CD14-positive monocyte (primary cell): ENCODE measurements at regions not wholly inside any gene's neighbourhood (a gene's known extent, or its start where the extent isn't known, plus 50 kb on each side); places are given as distances from the start of the nearest gene placed in this dataset.

Experiments
- DNase-seq, 3 donors: peaks; one replicate each; pipeline ENCODE4 v3.0.0-alpha.2; 2011 to 2022
- H2AFZ ChIP-seq: 2 replicates; pipeline ENCODE4 v1.6.0; 2012; ENCODE audit warnings: mild to moderate bottlenecking, low read depth, low read length, inconsistent platforms; ENCODE audit not compliant: insufficient read depth, poor library complexity, severe bottlenecking
- H3K27ac ChIP-seq, 2 donors: 1 replicate in 1 of 2; 2 replicates in 1 of 2; pipeline ENCODE4 v1.5.1; 2012 to 2013; ENCODE audit warnings: low read length in 2 of 2, control low read depth in 1 of 2, inconsistent platforms in 1 of 2, low read depth in 1 of 2, mild to moderate bottlenecking in 1 of 2
- H3K27me3 ChIP-seq, 2 donors: one replicate each; pipeline versions ENCODE4 v1.6.0 to v1.6.1; 2011 to 2013; ENCODE audit warnings: low read length in 2 of 2; ENCODE audit not compliant: control insufficient read depth in 2 of 2, insufficient read depth in 2 of 2
- H3K36me3 ChIP-seq, 2 donors: replicated peaks in 1 of 2; 1 replicate in 1 of 2; 2 replicates in 1 of 2; pipeline versions ENCODE4 v1.5.1 to v1.6.1; 2012 to 2013; ENCODE audit warnings: low read length in 2 of 2, control low read depth in 1 of 2, inconsistent platforms in 1 of 2, mild to moderate bottlenecking in 1 of 2; ENCODE audit not compliant: insufficient read depth in 2 of 2, control insufficient read depth in 1 of 2
- H3K4me1 ChIP-seq, 2 donors: 1 replicate in 1 of 2; 2 replicates in 1 of 2; pipeline versions ENCODE4 v1.5.1 to v1.6.1; 2012 to 2013; ENCODE audit warnings: low read length in 2 of 2, control low read depth in 1 of 2, inconsistent platforms in 1 of 2, mild to moderate bottlenecking in 1 of 2, moderate library complexity in 1 of 2; ENCODE audit not compliant: insufficient read depth in 2 of 2, control insufficient read depth in 1 of 2
- H3K4me2 ChIP-seq: replicated peaks from 2 replicates; pipeline ENCODE3; 2012; ENCODE audit warnings: low read length, moderate library complexity, mild to moderate bottlenecking; ENCODE audit not compliant: poor library complexity, severe bottlenecking; ENCODE audit errors: extremely low read depth
- H3K4me3 ChIP-seq, 3 experiments: fragments of 200-600 bp in 1 of 3; sonication (generic) in 1 of 3; replicated peaks in 1 of 3; 1 replicate in 2 of 3; 2 replicates in 1 of 3; pipeline ENCODE4 v1.5.1; 2011 to 2013; ENCODE audit warnings: low read length in 3 of 3, mild to moderate bottlenecking in 3 of 3, control low read depth in 2 of 3, low read depth in 2 of 3, inconsistent platforms in 1 of 3, moderate library complexity in 1 of 3
- H3K79me2 ChIP-seq: 2 replicates; pipeline ENCODE4 v1.6.0; 2012; ENCODE audit warnings: mild to moderate bottlenecking, control low read depth, inconsistent platforms, low read length, moderate library complexity; ENCODE audit not compliant: insufficient read depth
- H3K9ac ChIP-seq: 2 replicates; pipeline ENCODE4 v1.6.0; 2017; ENCODE audit warnings: low read length, mild to moderate bottlenecking; ENCODE audit not compliant: insufficient read depth, poor library complexity, severe bottlenecking
- H3K9me3 ChIP-seq, 2 donors: replicated peaks in 1 of 2; 1 replicate in 1 of 2; 2 replicates in 1 of 2; pipeline versions ENCODE4 v1.5.1 to v1.6.1; 2012 to 2013; ENCODE audit warnings: low read length in 2 of 2, control low read depth in 1 of 2; ENCODE audit not compliant: control insufficient read depth in 1 of 2, insufficient read depth in 1 of 2
- H4K20me1 ChIP-seq: 2 replicates; pipeline ENCODE4 v1.6.0; 2012; ENCODE audit warnings: mild to moderate bottlenecking, low read length, control low read depth, moderate library complexity; ENCODE audit not compliant: insufficient read depth
- H3K27ac Mint-ChIP-seq, 7 donors: one replicate each; pipeline ENCODE4 v1.8.0; 2020; ENCODE audit warnings: mild to moderate bottlenecking in 7 of 7, mixed read lengths in 7 of 7, moderate library complexity in 6 of 7, inconsistent platforms in 2 of 7
- H3K27me3 Mint-ChIP-seq, 3 donors: one replicate each; pipeline ENCODE4 v1.8.0; 2021 to 2022; ENCODE audit warnings: low read depth in 3 of 3, mild to moderate bottlenecking in 3 of 3, mixed read lengths in 3 of 3, moderate library complexity in 3 of 3, inconsistent platforms in 1 of 3
- H3K36me3 Mint-ChIP-seq, 2 donors: one replicate each; pipeline ENCODE4 v1.8.0; 2020; ENCODE audit warnings: mixed read lengths in 2 of 2, inconsistent platforms in 1 of 2, mild to moderate bottlenecking in 1 of 2
- H3K4me1 Mint-ChIP-seq: one replicate; pipeline ENCODE4 v1.8.0; 2020; ENCODE audit warnings: mild to moderate bottlenecking, mixed read lengths
- H3K4me3 Mint-ChIP-seq, 2 donors: one replicate each; pipeline ENCODE4 v1.8.0; 2020; ENCODE audit warnings: mild to moderate bottlenecking in 2 of 2, mixed read lengths in 2 of 2, moderate library complexity in 1 of 2
- H3K9me3 Mint-ChIP-seq, 7 donors: one replicate each; pipeline ENCODE4 v1.8.0; 2020 to 2022; ENCODE audit warnings: mixed read lengths in 7 of 7, mild to moderate bottlenecking in 6 of 7, moderate library complexity in 6 of 7, inconsistent platforms in 2 of 7
- WGBS: methylation state at CpG from one replicate; pipeline ENCODE4 v1.1.5; 2013; ENCODE audit warnings: missing lambda C conversion rate; ENCODE audit not compliant: insufficient coverage; 5-methylcytosine and 5-hydroxymethylcytosine counted together
- intact Hi-C, 2 donors: fragments of 100-400 bp; cut with micrococcal nuclease; formaldehyde crosslinking; loops; one replicate each; pipeline versions ENCODE4 v1.15.0 to v1.15.1; 2023
- TF ChIP-seq, protein P1 (sequence below): fragments of 200-600 bp; IDR thresholded peaks from one replicate; pipeline ENCODE4 v1.8.0; 2022; ENCODE audit warnings: antibody characterized with exemption, mild to moderate bottlenecking

DNA sequence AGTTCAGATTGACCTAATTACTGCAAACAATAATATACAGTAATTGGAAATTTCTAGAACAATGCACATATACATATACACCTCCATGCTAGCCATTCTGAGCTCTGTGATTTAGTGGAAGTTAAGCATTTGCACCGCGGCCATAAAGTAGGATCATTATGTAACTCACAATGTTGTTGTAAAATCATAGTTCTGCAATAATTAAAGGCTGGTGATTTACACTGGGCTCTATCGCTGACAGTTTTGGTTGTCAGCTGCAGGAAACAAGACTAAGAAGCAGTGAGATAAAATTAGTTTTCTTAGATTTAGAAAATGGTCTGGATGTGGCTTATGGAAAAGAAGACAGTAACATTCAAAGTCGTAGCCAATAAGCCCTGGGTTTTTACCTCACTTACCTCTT is 776.3 kb downstream of the TMEM121 start:
- no peak overlapping the region for H3K4me3 Mint-ChIP-seq
- H3K36me3 Mint-ChIP-seq: no peaks in the 10 kb centered on the region
- Histone ChIP-seq H2AFZ (no peak overlapping the region), H3K9me3 (no peaks in the 10 kb centered on the region), H3K4me1 (no peaks in the 10 kb centered on the region), H3K27me3 (no peaks in the 10 kb centered on the region), H4K20me1 (no peaks in the 10 kb centered on the region), H3K79me2 (no peaks in the 10 kb centered on the region), H3K36me3 (no peaks in the 10 kb centered on the region), H3K4me3 (no peak overlapping the region), H3K9ac (no peak overlapping the region), H3K4me2 (no peak overlapping the region), H3K27ac (no peak overlapping the region)
- WGBS: no CpG with 5 or more reads among the region's 4 CpGs
- intact Hi-C loops: no loop called here
- TF ChIP-seq, protein P1, sequence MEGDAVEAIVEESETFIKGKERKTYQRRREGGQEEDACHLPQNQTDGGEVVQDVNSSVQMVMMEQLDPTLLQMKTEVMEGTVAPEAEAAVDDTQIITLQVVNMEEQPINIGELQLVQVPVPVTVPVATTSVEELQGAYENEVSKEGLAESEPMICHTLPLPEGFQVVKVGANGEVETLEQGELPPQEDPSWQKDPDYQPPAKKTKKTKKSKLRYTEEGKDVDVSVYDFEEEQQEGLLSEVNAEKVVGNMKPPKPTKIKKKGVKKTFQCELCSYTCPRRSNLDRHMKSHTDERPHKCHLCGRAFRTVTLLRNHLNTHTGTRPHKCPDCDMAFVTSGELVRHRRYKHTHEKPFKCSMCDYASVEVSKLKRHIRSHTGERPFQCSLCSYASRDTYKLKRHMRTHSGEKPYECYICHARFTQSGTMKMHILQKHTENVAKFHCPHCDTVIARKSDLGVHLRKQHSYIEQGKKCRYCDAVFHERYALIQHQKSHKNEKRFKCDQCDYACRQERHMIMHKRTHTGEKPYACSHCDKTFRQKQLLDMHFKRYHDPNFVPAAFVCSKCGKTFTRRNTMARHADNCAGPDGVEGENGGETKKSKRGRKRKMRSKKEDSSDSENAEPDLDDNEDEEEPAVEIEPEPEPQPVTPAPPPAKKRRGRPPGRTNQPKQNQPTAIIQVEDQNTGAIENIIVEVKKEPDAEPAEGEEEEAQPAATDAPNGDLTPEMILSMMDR: no peak
- H3K9me3 Mint-ChIP-seq: peaks cover 0 to 4% (median 0%) of the 10 kb centered on the region in 7 donors
- H3K4me1 Mint-ChIP-seq: peaks cover 11% of the 10 kb centered on the region
- no peak for DNase-seq
- H3K27me3 Mint-ChIP-seq: peaks cover 0 to 2% (median 0%) of the 10 kb centered on the region in 3 donors
- H3K27ac Mint-ChIP-seq: no peak overlapping the region

DNA sequence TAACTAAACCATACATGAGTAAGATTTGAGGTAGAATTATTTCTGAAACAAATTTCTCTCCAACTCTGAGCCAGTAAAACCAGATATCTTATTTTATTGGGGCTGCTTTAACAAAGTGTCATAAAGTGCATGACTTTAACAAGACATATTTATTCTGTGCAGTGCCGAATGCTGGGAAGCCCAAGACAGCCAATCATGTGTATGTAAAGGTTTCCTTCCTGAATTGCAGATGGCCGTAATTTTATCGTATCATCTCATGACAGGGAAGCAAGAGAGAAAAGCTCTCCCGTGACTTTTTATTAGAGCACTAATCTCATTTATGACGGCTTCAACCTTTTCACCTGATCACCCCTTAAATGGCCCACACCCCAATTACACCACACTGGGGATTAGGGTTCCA is 777.9 kb downstream of the TMEM121 start:
- Histone ChIP-seq H3K27me3 (no peaks in the 10 kb centered on the region), H3K36me3 (no peaks in the 10 kb centered on the region), H3K4me2 (no peak overlapping the region), H3K27ac (no peak overlapping the region), H3K9me3 (peaks cover 0 to 7% of the 10 kb centered on the region in 2 donors), H3K4me1 (no peaks in the 10 kb centered on the region), H4K20me1 (no peaks in the 10 kb centered on the region), H3K4me3 (no peak overlapping the region), H2AFZ (peak overlapping the region; percentile 41), H3K9ac (no peak overlapping the region), H3K79me2 (no peaks in the 10 kb centered on the region)
- intact Hi-C loops: no loop called here
- DNase-seq: no peak
- peaks cover 3 to 8% (median 5%) of the 10 kb centered on the region in 7 donors for H3K9me3 Mint-ChIP-seq
- no peak overlapping the region for H3K4me3 Mint-ChIP-seq
- TF ChIP-seq, protein P1: no peak
- H3K27me3 Mint-ChIP-seq: peaks cover 0 to 2% (median 0%) of the 10 kb centered on the region in 3 donors
- WGBS: 6% methylated on average over 3 of the region's 5 CpGs
- H3K4me1 Mint-ChIP-seq: peaks cover 11% of the 10 kb centered on the region
- no peak overlapping the region for H3K27ac Mint-ChIP-seq
- H3K36me3 Mint-ChIP-seq: no peaks in the 10 kb centered on the region
